PFSK-1 (cell line): ENCODE measurements at regions not wholly inside any gene's neighbourhood (a gene's known extent, or its start where the extent isn't known, plus 50 kb on each side); places are given as distances from the start of the nearest gene placed in this dataset.

Source experiments
- POLR2AphosphoS5 ChIP-seq: IDR thresholded peaks from 2 replicates; pipeline ENCODE4 v1.6.1; 2012; ENCODE audit warnings: low read depth, mild to moderate bottlenecking, control low read depth, low read length, moderate library complexity
- SIN3A ChIP-seq: IDR thresholded peaks from 2 replicates; pipeline ENCODE4 v1.6.1; 2012; ENCODE audit warnings: mild to moderate bottlenecking, low read length, moderate library complexity, borderline replicate concordance; ENCODE audit not compliant: insufficient read depth
- TAF1 ChIP-seq: IDR thresholded peaks from 2 replicates; pipeline ENCODE4 v1.6.1; 2012; ENCODE audit warnings: low read length, control low read depth, borderline replicate concordance; ENCODE audit not compliant: insufficient read depth
- TF ChIP-seq, protein P1 (sequence below), 2 experiments: IDR thresholded peaks; 2 replicates each; pipeline versions ENCODE4 v1.6.1 to v1.8.0; 2011 to 2012; ENCODE audit warnings: low read depth in 2 of 2, low read length in 2 of 2, control low read depth in 1 of 2, inconsistent platforms in 1 of 2, mild to moderate bottlenecking in 1 of 2, moderate library complexity in 1 of 2; ENCODE audit not compliant: insufficient read depth in 1 of 2

DNA sequence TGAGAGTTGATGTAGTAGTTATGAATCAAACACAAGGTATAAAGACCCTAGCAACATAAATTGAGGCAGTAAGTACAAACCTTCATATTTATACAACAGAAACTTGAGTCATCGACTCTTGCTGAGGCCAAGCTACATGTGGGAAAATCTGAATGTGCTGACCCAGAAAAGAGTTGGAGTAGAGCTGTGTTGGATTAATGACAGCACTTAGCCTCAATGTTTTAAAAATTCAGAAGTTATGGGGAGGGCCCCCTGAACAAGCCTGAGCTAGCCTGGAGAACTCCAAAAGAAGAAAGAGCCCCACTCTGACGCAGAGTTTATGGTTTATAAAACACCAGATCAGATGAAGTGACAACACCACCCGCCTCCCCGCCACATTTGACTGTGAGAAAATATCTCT, 100.0 kb downstream of the DUSP6 start:
- TF ChIP-seq, protein P1, sequence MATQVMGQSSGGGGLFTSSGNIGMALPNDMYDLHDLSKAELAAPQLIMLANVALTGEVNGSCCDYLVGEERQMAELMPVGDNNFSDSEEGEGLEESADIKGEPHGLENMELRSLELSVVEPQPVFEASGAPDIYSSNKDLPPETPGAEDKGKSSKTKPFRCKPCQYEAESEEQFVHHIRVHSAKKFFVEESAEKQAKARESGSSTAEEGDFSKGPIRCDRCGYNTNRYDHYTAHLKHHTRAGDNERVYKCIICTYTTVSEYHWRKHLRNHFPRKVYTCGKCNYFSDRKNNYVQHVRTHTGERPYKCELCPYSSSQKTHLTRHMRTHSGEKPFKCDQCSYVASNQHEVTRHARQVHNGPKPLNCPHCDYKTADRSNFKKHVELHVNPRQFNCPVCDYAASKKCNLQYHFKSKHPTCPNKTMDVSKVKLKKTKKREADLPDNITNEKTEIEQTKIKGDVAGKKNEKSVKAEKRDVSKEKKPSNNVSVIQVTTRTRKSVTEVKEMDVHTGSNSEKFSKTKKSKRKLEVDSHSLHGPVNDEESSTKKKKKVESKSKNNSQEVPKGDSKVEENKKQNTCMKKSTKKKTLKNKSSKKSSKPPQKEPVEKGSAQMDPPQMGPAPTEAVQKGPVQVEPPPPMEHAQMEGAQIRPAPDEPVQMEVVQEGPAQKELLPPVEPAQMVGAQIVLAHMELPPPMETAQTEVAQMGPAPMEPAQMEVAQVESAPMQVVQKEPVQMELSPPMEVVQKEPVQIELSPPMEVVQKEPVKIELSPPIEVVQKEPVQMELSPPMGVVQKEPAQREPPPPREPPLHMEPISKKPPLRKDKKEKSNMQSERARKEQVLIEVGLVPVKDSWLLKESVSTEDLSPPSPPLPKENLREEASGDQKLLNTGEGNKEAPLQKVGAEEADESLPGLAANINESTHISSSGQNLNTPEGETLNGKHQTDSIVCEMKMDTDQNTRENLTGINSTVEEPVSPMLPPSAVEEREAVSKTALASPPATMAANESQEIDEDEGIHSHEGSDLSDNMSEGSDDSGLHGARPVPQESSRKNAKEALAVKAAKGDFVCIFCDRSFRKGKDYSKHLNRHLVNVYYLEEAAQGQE (IDR thresholded peaks at IDR 0.05; ENCODE audit: insufficient read depth in 1 of 2, low read depth in 2 of 2, low read length in 2 of 2), result no peak
- TF ChIP-seq SIN3A (no peak), TAF1 (no peak), POLR2AphosphoS5 (no peak)
